AG09319 (cell line): ENCODE measurements at regions not wholly inside any gene's neighbourhood (a gene's known extent, or its start where the extent isn't known, plus 50 kb on each side); places are given as distances from the start of the nearest gene placed in this dataset.

ENCODE experiments used
- DNase-seq: peaks from one replicate; pipeline ENCODE4 v3.0.0-alpha.2; 2010; ENCODE audit warnings: low read depth; ENCODE audit errors: extremely low read depth
- CTCF ChIP-seq: IDR thresholded peaks from 2 replicates; pipeline ENCODE4 v1.5.1; 2011; ENCODE audit warnings: low read depth, mild to moderate bottlenecking, inconsistent platforms, low read length, moderate library complexity

GRCh38 chr13:73800011-73800410, 334.2 kb downstream of the KLF12 start:
- TF ChIP-seq CTCF: no peak
- DNase-seq: no peak

- DNase-seq: no peak
- no peak for TF ChIP-seq CTCF
These were observed 339.4 kb downstream of the KLF12 start for GRCh38 chr13:73794755-73795154.

- DNase-seq: no peak
These were observed 340.8 kb downstream of the KLF12 start for GRCh38 chr13:73793361-73793760.

GRCh38 chr13:73792796-73793195, 341.4 kb downstream of the KLF12 start:
- no peak for TF ChIP-seq CTCF

More at GRCh38 chr13:73793361-73793760, 340.8 kb downstream of the KLF12 start:
- no peak for TF ChIP-seq CTCF

GRCh38 chr13:73782450-73783449, 351.5 kb downstream of the KLF12 start:
- DNase-seq: no peak
- TF ChIP-seq CTCF: no peak

More at GRCh38 chr13:73792796-73793195, 341.4 kb downstream of the KLF12 start:
- DNase-seq: no peak

- TF ChIP-seq CTCF: no peak
- DNase-seq: peak; percentile 14
These were observed 352.8 kb downstream of the KLF12 start for GRCh38 chr13:73781384-73781783.

GRCh38 chr13:73779881-73780280, 354.3 kb downstream of the KLF12 start:
- no peak for TF ChIP-seq CTCF
- DNase-seq: no peak
